GM12864 (cell line): ENCODE measurements at regions not wholly inside any gene's neighbourhood (a gene's known extent, or its start where the extent isn't known, plus 50 kb on each side); places are given as distances from the start of the nearest gene placed in this dataset.

Source experiments
- DNase-seq: peaks from one replicate; pipeline ENCODE4 v3.0.0-alpha.2; 2011; ENCODE audit warnings: low read depth
- H3K4me3 ChIP-seq: 2 replicates; pipeline ENCODE4 v1.5.1; 2011; ENCODE audit warnings: mild to moderate bottlenecking, low read depth, low read length, control low read depth
- CTCF ChIP-seq: IDR thresholded peaks from 2 replicates; pipeline ENCODE4 v1.5.1; 2011; ENCODE audit warnings: low read depth, mild to moderate bottlenecking, moderate library complexity, low read length, control low read depth, inconsistent platforms; ENCODE audit errors: missing control alignments

- no peak overlapping the region for H3K4me3 ChIP-seq
- no peak for DNase-seq
- TF ChIP-seq CTCF = no peak
Measured at GRCh38 chr2:234816056-234816455, 135.8 kb upstream of the SH3BP4 start.

GRCh38 chr2:234814374-234814773 lies 137.4 kb upstream of the SH3BP4 start:
- DNase-seq = no peak
- H3K4me3 ChIP-seq = no peak overlapping the region
- no peak for TF ChIP-seq CTCF

- no peak for DNase-seq
- TF ChIP-seq CTCF = no peak
- no peak overlapping the region for H3K4me3 ChIP-seq
Measured at GRCh38 chr2:234812851-234813250, 139.0 kb upstream of the SH3BP4 start.

- no peak for TF ChIP-seq CTCF
- no peak for DNase-seq
- no peak overlapping the region for H3K4me3 ChIP-seq
Measured at GRCh38 chr2:234808907-234809306, 142.9 kb upstream of the SH3BP4 start.

GRCh38 chr2:234806818-234807217 lies 145.0 kb upstream of the SH3BP4 start:
- DNase-seq = no peak
- H3K4me3 ChIP-seq = no peak overlapping the region
- no peak for TF ChIP-seq CTCF

- no peak overlapping the region for H3K4me3 ChIP-seq
- TF ChIP-seq CTCF = no peak
- no peak for DNase-seq
Measured at GRCh38 chr2:234805836-234806235, 146.0 kb upstream of the SH3BP4 start.

- TF ChIP-seq CTCF = no peak
- DNase-seq = no peak
- no peak overlapping the region for H3K4me3 ChIP-seq
Measured at GRCh38 chr2:234804704-234805103, 147.1 kb upstream of the SH3BP4 start.
